ENCODE measurements at regions not wholly inside any gene's neighbourhood (a gene's known extent, or its start where the extent isn't known, plus 50 kb on each side); places are given as distances from the start of the nearest gene placed in this dataset.

- Histone ChIP-seq H3K9me1 (ENCODE audit: insufficient read depth, low read length) (no peaks in the 10 kb centered on the region), H3K23ac (ENCODE audit: low read depth, low read length) (no peak overlapping the region), H2BK20ac (ENCODE audit: low read depth, low read length) (no peak overlapping the region)
Measured at GRCh38 chr13:88648598-88649373, 977.6 kb downstream of the SLITRK5 start.

More at GRCh38 chr13:88648598-88649373, 977.6 kb downstream of the SLITRK5 start:
- H3K9me3 ChIP-seq (ENCODE audit: control insufficient read depth, insufficient read depth, low read length): peaks cover 13% of the 10 kb centered on the region
- ATAC-seq (ENCODE audit: low read depth) (no peak), DNase-seq (no peak)
- H3K79me1 ChIP-seq (ENCODE audit: low read depth in 1 of 2, low read length in 2 of 2): no peaks in the 10 kb centered on the region
- no peaks in the 10 kb centered on the region for H3K27me3 ChIP-seq (ENCODE audit: control insufficient read depth, insufficient read depth, low read length)
- ChIA-PET POLR2A (ENCODE audit: unreplicated experiment) (no interaction called here), CTCF (no interaction called here)
- no peak for TF ChIP-seq USF2 (IDR thresholded peaks at IDR 0.05; ENCODE audit: low read depth, low read length)
- TF ChIP-seq MAZ (IDR thresholded peaks at IDR 0.05; ENCODE audit: borderline replicate concordance, low read depth, low read length): no peak
- TF ChIP-seq MAFK (IDR thresholded peaks at IDR 0.05; ENCODE audit: low read depth, low read length): no peak
- TF ChIP-seq FOS (IDR thresholded peaks at IDR 0.05; ENCODE audit: low read depth, low read length): no peak
- TF ChIP-seq ELK1 (IDR thresholded peaks at IDR 0.05; ENCODE audit: borderline replicate concordance, low read depth, low read length): no peak
- no peak for TF ChIP-seq BHLHE40 (IDR thresholded peaks at IDR 0.05; ENCODE audit: low read depth, low read length)
- TF ChIP-seq RCOR1 (IDR thresholded peaks at IDR 0.05; ENCODE audit: insufficient replicate concordance, low read length): no peak
- no peak for TF ChIP-seq CEBPB (IDR thresholded peaks at IDR 0.05; ENCODE audit: low read depth, low read length)
- no peak for TF ChIP-seq NFE2L2 (IDR thresholded peaks at IDR 0.05; ENCODE audit: low read depth, low read length)
- no peak for TF ChIP-seq CTCF (conservative IDR thresholded peaks at IDR 0.05; ENCODE audit: low read depth, low read length)
- no peak for TF ChIP-seq CHD1 (IDR thresholded peaks at IDR 0.05; ENCODE audit: low read depth, low read length)
- no peak for TF ChIP-seq MXI1 (IDR thresholded peaks at IDR 0.05; ENCODE audit: borderline replicate concordance, low read depth, low read length)
- no peak for TF ChIP-seq POLR2A (IDR thresholded peaks at IDR 0.05; ENCODE audit: low read depth, low read length)
- TF ChIP-seq SMC3 (IDR thresholded peaks at IDR 0.05; ENCODE audit: low read depth, low read length): no peak
- no peak for TF ChIP-seq RFX5 (IDR thresholded peaks at IDR 0.05; ENCODE audit: low read depth, low read length)
- no peak for TF ChIP-seq RAD21 (IDR thresholded peaks at IDR 0.05; ENCODE audit: low read length)
- intact Hi-C loops (cut with micrococcal nuclease): no loop called here
- H4K8ac ChIP-seq (ENCODE audit: low read depth in 2 of 2, low read length in 2 of 2): no peak overlapping the region
- no CpG with 5 or more reads among the region's 2 CpGs for WGBS, 2 experiments (ENCODE audit: extremely low coverage in 2 of 2, insufficient read length in 1 of 2)
- H3K4ac ChIP-seq (ENCODE audit: low read depth, low read length): no peak overlapping the region
- no peak overlapping the region for H2AK5ac ChIP-seq (ENCODE audit: low read depth, low read length)
- no peak overlapping the region for H3K4me2 ChIP-seq (ENCODE audit: low read depth, low read length)
- H3K4me3 ChIP-seq (ENCODE audit: insufficient read depth, low read depth, low read length): no peak overlapping the region
- no peak overlapping the region for H4K91ac ChIP-seq (ENCODE audit: insufficient read depth, low read depth, low read length)
- H2BK120ac ChIP-seq (ENCODE audit: low read depth, low read length): no peak overlapping the region
- no peak overlapping the region for H2AFZ ChIP-seq (replicated peaks; ENCODE audit: low read length, poor library complexity)
- no peak overlapping the region for H3K18ac ChIP-seq (ENCODE audit: low read depth, low read length)
- H2AK9ac ChIP-seq (replicated peaks; ENCODE audit: low read depth, low read length, poor library complexity): no peak overlapping the region
- no peaks in the 10 kb centered on the region for H3K36me3 ChIP-seq (ENCODE audit: control insufficient read depth, insufficient read depth, low read length)
- H2BK5ac ChIP-seq (ENCODE audit: low read depth, low read length, poor library complexity, severe bottlenecking): no peak overlapping the region
- H2BK15ac ChIP-seq (ENCODE audit: low read depth, low read length): no peak overlapping the region
- H3K14ac ChIP-seq (replicated peaks; ENCODE audit: low read depth, low read length): no peak overlapping the region
- in situ Hi-C loops (cut with MboI; ENCODE audit: low sequenced_read_pairs): no loop called here
- BruUV-seq (replicated peaks): no TSS peak
- H3K27ac ChIP-seq (ENCODE audit: insufficient read depth, low read length): no peak overlapping the region
- H4K20me1 ChIP-seq (ENCODE audit: insufficient read depth, low read length): no peaks in the 10 kb centered on the region
- no peak overlapping the region for H3K9ac ChIP-seq (ENCODE audit: low read depth, low read length)
- H4K5ac ChIP-seq (ENCODE audit: low read depth, low read length): no peak overlapping the region
- H3K56ac ChIP-seq (ENCODE audit: extremely low read depth, insufficient read depth, low read length): no peak overlapping the region
- H3K4me1 ChIP-seq (ENCODE audit: control insufficient read depth, insufficient read depth, low read length): no peaks in the 10 kb centered on the region
- dilution Hi-C loops (cut with HindIII; ENCODE audit: low sequenced_read_pairs, unreplicated experiment): no loop called here

Data from IMR-90 (cell line).